SK-N-MC (cell line): ENCODE measurements at regions not wholly inside any gene's neighbourhood (a gene's known extent, or its start where the extent isn't known, plus 50 kb on each side); places are given as distances from the start of the nearest gene placed in this dataset.
"Not testable (repeated sequence)": the region's sequence is repeated elsewhere in the genome, so short reads cannot be mapped to it uniquely, and the experiment has no call there.

Experiments used
- EZH2 ChIP-seq: fragments of 200-600 bp; sonication (generic); IDR thresholded peaks from one replicate; pipeline ENCODE4 v1.6.1; 2017; ENCODE audit warnings: antibody characterized with exemption
- POLR2AphosphoS5 ChIP-seq: IDR thresholded peaks from 2 replicates; pipeline ENCODE4 v1.6.1; 2012; ENCODE audit warnings: mild to moderate bottlenecking, low read depth, low read length, borderline replicate concordance

- not testable (repeated sequence) for TF ChIP-seq POLR2AphosphoS5, EZH2
Measured at GRCh38 chr5:21496056-21496455, 1357.1 kb downstream of the CDH12 start.
